DMS153 treated with DMSO at 0.1 percent for 48 hours (cell line): ENCODE measurements at regions not wholly inside any gene's neighbourhood (a gene's known extent, or its start where the extent isn't known, plus 50 kb on each side); places are given as distances from the start of the nearest gene placed in this dataset.
A peak's percentile ranks its signal among the peaks of the same experiment; 100 is the strongest.

Experiments
- DNase-seq: peaks from one replicate; lab custom pipeline; 2025; ENCODE audit not compliant: unreplicated experiment; lab: John Stamatoyannopoulos, UW

- DNase-seq: peak; percentile 68
These were observed 61.5 kb downstream of the TBXT start for GRCh38 chr6:166106076-166106686.

GRCh38 chr6:166105341-166106075 is 62.1 kb downstream of the TBXT start:
- no peak for DNase-seq

- DNase-seq: no peak
These were observed 62.8 kb downstream of the TBXT start for GRCh38 chr6:166104872-166105271.

DNA sequence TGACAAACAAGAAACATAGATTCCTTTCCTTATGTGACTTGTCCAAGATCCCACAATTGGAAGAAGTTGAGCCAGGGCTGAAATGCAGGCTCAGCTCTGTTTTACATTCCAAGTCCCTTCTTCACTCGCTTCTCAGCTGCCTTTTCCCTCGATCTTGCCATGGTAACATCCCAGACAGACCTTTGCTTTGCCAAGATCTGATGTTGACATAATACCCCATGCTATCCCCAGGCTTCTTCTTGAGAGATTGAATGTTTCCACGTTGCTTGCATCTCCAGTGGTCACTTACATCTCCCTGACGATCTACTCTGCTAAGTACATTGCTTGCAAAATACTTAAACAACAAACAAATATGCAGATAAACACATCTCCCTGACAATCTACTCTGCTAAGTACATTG is 63.5 kb downstream of the TBXT start:
- DNase-seq: no peak

GRCh38 chr6:166101819-166102419 is 65.7 kb downstream of the TBXT start:
- DNase-seq: no peak

DNA sequence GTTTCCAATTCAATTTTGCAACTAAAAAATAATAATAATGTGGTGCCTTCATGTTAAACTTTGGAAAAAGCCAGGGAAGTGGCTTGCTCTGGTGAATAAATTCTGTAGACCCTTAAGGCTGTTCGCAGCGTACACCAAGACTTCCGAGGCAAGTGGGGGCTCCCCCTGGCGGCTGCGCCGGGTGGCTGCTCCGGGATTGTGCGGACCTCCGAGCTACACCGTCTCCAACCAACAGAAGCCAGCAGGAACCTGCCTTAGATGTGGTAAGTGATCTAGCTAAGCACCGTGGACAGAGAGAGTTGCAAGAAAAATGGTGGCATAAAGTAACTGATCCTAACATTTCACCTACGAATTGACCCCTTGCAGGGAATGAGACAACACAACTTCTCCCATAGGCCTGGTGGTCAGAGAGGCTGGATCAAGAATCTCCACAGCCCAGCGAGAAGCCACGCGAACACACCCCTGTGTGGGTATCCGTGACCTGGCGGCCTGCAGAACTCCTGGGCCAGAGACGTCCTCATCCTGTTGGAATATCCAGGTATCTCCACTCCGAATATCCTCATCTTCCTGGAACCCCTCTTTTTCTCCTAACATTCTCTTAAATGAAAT is 69.6 kb downstream of the TBXT start:
- DNase-seq: no peak

DNA sequence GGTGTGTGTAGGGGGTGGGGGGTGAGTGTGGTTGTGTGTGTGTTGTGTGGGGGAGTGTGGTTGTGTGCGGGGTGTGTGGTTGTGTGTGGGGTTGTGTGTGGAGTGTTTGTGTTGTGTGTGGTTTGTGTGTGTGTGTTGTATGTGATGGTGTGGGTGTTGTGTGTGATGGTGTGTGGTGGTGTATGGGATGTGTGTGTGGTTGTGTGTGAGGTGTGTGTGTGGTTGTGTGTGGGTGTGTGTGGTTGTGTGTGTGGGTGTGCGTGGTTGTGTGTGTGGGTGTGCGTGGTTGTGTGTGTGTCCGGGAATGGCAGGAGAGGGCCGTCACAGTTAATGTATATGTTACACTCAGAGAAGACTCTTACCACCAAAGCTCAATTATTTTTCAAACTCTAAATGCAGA is 79.8 kb downstream of the TBXT start:
- no peak for DNase-seq

GRCh38 chr6:166087246-166087645 is 80.4 kb downstream of the TBXT start:
- no peak for DNase-seq

DNA sequence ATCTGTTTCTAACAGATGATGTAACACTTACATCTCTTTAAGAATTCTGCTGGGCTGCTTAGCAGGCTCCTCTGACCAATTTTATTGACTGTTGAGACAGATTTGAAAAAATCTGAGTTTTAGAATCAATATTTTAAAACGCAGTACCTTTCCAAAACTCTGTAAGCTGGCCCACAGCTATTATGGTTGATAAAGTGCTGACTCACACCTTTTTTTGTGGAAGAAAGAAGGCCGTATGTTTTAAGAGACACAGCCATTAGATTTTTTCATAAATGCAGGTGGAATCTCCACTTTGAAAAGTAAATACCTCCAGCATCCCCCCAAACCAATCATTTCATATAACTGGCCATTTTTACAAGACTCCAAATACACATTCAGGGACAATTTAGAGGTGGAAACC is 82.2 kb downstream of the TBXT start:
- no peak for DNase-seq

- no peak for DNase-seq
These were observed 82.7 kb downstream of the TBXT start for GRCh38 chr6:166084951-166085350.

DNA sequence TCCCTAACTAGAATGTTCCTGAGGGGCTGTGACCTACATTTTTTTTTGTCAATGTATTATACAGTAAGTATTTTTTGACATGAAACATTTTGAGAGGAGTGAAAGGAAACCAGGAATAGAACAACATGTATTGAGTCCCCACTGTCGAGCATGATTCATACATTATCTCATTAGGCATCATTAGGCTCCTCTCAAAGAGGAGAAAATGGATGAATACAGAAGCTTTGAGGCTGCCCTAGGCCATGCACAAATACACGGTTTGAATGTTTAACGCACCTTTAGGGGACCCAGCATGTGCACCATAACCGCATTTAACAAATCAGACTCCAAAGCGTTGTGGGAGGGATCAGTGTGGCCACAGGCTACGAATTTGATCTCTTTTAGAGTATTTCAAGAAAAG is 87.8 kb downstream of the TBXT start:
- DNase-seq: no peak

GRCh38 chr6:166078294-166078693 is 89.4 kb downstream of the TBXT start:
- no peak for DNase-seq

DNA sequence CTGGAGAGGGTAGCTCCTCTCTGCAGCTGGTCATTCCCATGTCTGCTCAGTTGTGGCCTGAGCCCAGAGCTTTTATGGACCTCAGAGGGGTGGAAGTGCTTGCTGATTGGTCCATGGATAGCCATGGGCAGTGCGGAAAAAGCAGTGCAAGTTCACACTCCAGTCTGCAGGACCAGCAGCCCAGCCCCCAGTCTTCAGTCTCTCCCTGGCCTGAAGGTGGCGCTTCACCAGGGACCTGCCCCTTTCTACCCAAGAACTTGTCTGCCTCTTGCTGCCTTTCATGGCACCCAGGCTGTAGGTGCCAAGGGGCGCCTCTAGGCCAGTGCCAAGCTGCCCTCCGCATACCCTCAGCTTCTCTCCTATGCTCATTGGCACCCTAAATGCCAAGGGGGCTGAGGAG is 91.0 kb downstream of the TBXT start:
- DNase-seq: no peak

GRCh38 chr6:166075925-166076324 is 91.7 kb downstream of the TBXT start:
- DNase-seq: no peak

DNA sequence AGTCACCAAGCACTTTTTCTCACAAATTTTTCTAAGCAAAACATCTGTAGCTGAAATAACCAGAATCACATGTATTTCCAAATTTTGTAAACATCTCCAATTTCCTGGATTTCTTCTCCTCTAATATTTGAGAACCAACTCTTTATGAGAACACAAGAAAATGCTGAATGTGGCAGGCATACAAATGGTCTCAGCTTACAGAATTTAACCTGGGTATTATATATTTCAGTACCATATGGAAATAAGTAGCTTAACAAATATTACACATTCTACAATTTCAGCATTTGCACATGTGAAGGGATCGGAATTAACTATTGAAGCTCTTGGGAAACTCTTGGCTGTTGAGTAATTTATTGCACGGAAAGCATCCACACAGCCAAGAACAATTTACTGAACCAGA is 92.5 kb downstream of the TBXT start:
- no peak for DNase-seq

DNA sequence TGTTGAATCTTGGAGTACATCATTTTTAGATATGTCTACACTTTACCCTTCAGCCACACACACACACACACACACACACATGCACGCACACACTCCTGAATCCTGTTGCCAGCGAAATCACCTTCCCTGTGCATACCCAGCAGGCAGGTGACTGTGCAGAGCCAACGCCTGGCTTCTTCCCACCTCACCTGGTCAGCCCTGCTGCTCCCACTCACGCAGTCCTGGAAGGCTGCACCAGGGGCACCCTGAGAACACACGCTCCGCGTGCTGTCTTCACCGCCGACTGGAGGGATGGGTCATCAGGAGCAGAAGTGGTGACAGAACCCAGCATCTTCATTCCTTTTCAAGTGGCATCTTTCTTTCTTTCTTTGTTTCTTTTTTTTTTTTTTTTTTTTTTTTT is 94.6 kb downstream of the TBXT start:
- DNase-seq: no peak

GRCh38 chr6:166068768-166069167 is 98.9 kb downstream of the TBXT start:
- DNase-seq: no peak

GRCh38 chr6:166058064-166058739 is 109.4 kb downstream of the TBXT start:
- DNase-seq: no peak

DNA sequence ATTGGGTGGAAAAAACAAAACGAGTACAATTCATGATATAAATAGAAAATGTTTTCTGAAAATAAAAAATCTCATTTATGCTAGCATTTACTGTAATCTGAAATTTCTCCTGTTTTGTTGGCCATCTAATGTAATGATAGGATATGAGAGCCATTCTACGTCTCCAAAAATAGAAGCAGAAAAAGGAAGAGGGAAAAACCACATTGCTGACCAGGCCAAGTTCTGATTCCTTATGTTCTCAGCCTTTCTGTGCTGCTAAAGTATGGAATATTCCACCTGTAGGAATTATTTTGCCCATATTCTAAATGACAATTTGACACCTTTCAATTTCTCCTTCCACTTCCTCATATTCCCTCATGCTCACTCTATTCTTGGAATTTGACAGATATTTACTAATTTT is 110.2 kb downstream of the TBXT start:
- no peak for DNase-seq

DNA sequence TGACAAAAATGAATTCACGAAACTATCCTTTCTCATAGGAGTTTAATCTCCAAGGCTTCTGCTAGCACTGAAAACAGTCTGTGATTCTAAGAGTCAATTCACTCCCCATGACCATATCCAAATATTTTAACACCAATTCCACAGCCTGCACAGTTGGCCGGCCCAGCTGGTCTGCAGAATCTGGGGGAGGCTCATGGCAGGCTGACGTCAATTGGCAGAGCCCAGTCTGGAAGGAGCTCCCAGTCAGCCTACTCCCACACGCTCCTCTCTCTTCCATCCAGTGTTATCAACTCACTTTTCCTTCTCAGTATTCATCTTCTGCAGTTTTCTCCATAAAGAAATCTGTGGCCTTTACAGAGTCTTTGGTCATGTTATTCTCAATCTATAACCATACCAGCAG is 111.0 kb downstream of the TBXT start:
- DNase-seq: no peak

- no peak for DNase-seq
These were observed 111.8 kb downstream of the TBXT start for GRCh38 chr6:166055801-166056200.

- no peak for DNase-seq
These were observed 114.8 kb downstream of the TBXT start for GRCh38 chr6:166052837-166053236.
